CD8-positive, alpha-beta memory T cell (primary cell): ENCODE measurements at regions not wholly inside any gene's neighbourhood (a gene's known extent, or its start where the extent isn't known, plus 50 kb on each side); places are given as distances from the start of the nearest gene placed in this dataset.

Source experiments
- CTCF ChIA-PET: fragments of 350-600 bp; sonication (Branson Sonifier 250); formaldehyde crosslinking; loops from one replicate; lab custom pipeline; 2021; ENCODE audit warnings: antibody characterized with exemption; lab: Charles Lee
- POLR2A ChIA-PET: fragments of 350-600 bp; sonication (Branson Sonifier 250); formaldehyde crosslinking; loops from one replicate; lab custom pipeline; 2021; ENCODE audit warnings: antibody characterized with exemption; lab: Charles Lee
- DNase-seq, 5 donors: peaks; one replicate each; pipeline versions ENCODE4 v3.0.0 to v3.0.0-alpha.2; 2020 to 2022; ENCODE audit warnings: mixed read lengths in 1 of 5
- H3K27ac ChIP-seq: one replicate; pipeline ENCODE4 v1.7.0; 2013; ENCODE audit warnings: low read depth, mild to moderate bottlenecking, low read length, moderate library complexity
- H3K27me3 ChIP-seq: 2 replicates; pipeline ENCODE4 v1.7.0; 2013; ENCODE audit warnings: low read length, mild to moderate bottlenecking; ENCODE audit not compliant: insufficient read depth, poor library complexity, severe bottlenecking
- H3K36me3 ChIP-seq: 2 replicates; pipeline ENCODE4 v1.7.0; 2013; ENCODE audit warnings: mild to moderate bottlenecking, low read length, moderate library complexity; ENCODE audit not compliant: insufficient read depth
- H3K4me1 ChIP-seq: 2 replicates; pipeline ENCODE4 v1.7.0; 2013; ENCODE audit warnings: mild to moderate bottlenecking, low read length, moderate library complexity; ENCODE audit not compliant: insufficient read depth
- H3K4me3 ChIP-seq: 2 replicates; pipeline ENCODE4 v1.7.0; 2013; ENCODE audit warnings: mild to moderate bottlenecking, low read length
- H3K9me3 ChIP-seq: 2 replicates; pipeline ENCODE4 v1.7.0; 2013; ENCODE audit warnings: mild to moderate bottlenecking, low read length
- H3K27ac Mint-ChIP-seq, 8 donors: one replicate each; pipeline ENCODE4 v1.8.0; 2020 to 2021; ENCODE audit warnings: mixed read lengths in 8 of 8, mild to moderate bottlenecking in 6 of 8, inconsistent platforms in 3 of 8, moderate library complexity in 3 of 8
- H3K27me3 Mint-ChIP-seq, 2 donors: one replicate each; pipeline ENCODE4 v1.8.0; 2020 to 2021; ENCODE audit warnings: mixed read lengths in 2 of 2, mild to moderate bottlenecking in 1 of 2, moderate library complexity in 1 of 2
- H3K36me3 Mint-ChIP-seq, 3 donors: one replicate each; pipeline ENCODE4 v1.8.0; 2020 to 2021; ENCODE audit warnings: mixed read lengths in 3 of 3, inconsistent platforms in 1 of 3, mild to moderate bottlenecking in 1 of 3
- H3K4me1 Mint-ChIP-seq, 3 donors: one replicate each; pipeline ENCODE4 v1.8.0; 2020 to 2021; ENCODE audit warnings: mixed read lengths in 3 of 3, inconsistent platforms in 1 of 3, mild to moderate bottlenecking in 1 of 3
- H3K4me3 Mint-ChIP-seq, 7 donors: one replicate each; pipeline ENCODE4 v1.8.0; 2020 to 2021; ENCODE audit warnings: mixed read lengths in 7 of 7, mild to moderate bottlenecking in 6 of 7, moderate library complexity in 4 of 7, inconsistent platforms in 2 of 7
- H3K9me3 Mint-ChIP-seq, 5 donors: one replicate each; pipeline ENCODE4 v1.8.0; 2020 to 2022; ENCODE audit warnings: mixed read lengths in 5 of 5, mild to moderate bottlenecking in 3 of 5, moderate library complexity in 2 of 5, inconsistent platforms in 1 of 5

DNA sequence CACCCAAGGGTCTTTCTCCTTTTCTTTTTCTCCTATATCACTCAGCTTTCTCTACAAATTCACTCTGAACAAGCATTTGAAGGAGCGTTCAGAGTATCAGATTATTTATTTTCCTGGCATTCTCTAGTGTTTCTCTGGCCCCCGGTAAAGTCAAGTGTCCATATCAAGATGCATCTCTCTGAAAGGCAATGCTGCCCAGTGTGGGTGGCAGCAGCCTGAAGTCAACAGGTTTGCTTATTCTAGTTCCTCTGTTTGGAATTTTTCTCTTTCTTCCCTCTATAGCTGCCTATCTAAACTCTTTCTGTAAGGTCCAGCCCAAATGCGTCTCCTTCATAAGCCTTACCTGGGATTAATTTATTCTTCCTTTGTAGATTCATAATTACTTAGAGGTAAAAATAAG is 526.2 kb upstream of the TNP1 start:
- Mint-ChIP-seq H3K36me3 (no peaks in the 10 kb centered on the region), H3K9me3 (peaks cover 0 to 6% (median 0%) of the 10 kb centered on the region in 5 donors), H3K27ac (no peak overlapping the region), H3K4me1 (no peaks in the 10 kb centered on the region), H3K4me3 (no peak overlapping the region), H3K27me3 (peaks cover 0 to 3% of the 10 kb centered on the region in 2 donors)
- no peak for DNase-seq
- Histone ChIP-seq H3K27ac (no peak overlapping the region), H3K4me1 (no peaks in the 10 kb centered on the region), H3K4me3 (no peak overlapping the region), H3K36me3 (no peaks in the 10 kb centered on the region), H3K27me3 (no peaks in the 10 kb centered on the region), H3K9me3 (no peaks in the 10 kb centered on the region)
- CTCF ChIA-PET: no interaction called here
- POLR2A ChIA-PET: no interaction called here

DNA sequence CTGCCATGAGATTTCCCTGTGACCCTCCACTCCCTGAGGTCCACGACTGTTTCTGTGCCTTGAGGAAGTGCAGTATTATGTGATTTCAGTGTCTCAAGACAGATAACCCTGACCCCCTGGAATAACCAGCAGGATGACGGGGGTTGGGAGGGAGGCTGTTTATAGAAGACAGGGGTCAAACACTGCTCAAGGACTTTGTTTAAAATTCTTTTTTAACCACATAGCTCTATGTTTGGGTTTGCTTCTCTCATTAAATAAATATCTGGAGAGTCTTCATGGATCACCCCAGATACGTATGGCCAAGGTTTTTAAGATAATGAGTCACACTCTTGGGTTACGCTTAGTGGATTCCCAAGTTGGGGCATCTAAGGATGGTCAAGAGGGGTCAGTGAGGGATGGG is 523.8 kb upstream of the TNP1 start:
- Histone ChIP-seq H3K4me1 (no peaks in the 10 kb centered on the region), H3K27ac (no peak overlapping the region), H3K27me3 (no peaks in the 10 kb centered on the region), H3K36me3 (no peaks in the 10 kb centered on the region), H3K9me3 (no peaks in the 10 kb centered on the region), H3K4me3 (no peak overlapping the region)
- no peak for DNase-seq
- H3K27ac Mint-ChIP-seq: no peak overlapping the region
- ChIA-PET POLR2A (no interaction called here), CTCF (no interaction called here)
- no peak overlapping the region for H3K4me3 Mint-ChIP-seq
- peaks cover 0 to 3% of the 10 kb centered on the region in 2 donors for H3K27me3 Mint-ChIP-seq
- peaks cover 0 to 3% (median 2%) of the 10 kb centered on the region in 5 donors for H3K9me3 Mint-ChIP-seq
- peaks cover 0 to 2% (median 0%) of the 10 kb centered on the region in 3 donors for H3K36me3 Mint-ChIP-seq
- no peaks in the 10 kb centered on the region for H3K4me1 Mint-ChIP-seq

- no peaks in the 10 kb centered on the region for H3K4me1 Mint-ChIP-seq
- peaks cover 0 to 2% (median 0%) of the 10 kb centered on the region in 3 donors for H3K36me3 Mint-ChIP-seq
- no peaks in the 10 kb centered on the region for H3K4me1 ChIP-seq
- peaks cover 0 to 3% (median 2%) of the 10 kb centered on the region in 5 donors for H3K9me3 Mint-ChIP-seq
- H3K27me3 ChIP-seq: no peaks in the 10 kb centered on the region
- DNase-seq: no peak
- no peak overlapping the region for H3K4me3 Mint-ChIP-seq
- H3K4me3 ChIP-seq: no peak overlapping the region
- H3K9me3 ChIP-seq: no peaks in the 10 kb centered on the region
- ChIA-PET POLR2A (no interaction called here), CTCF (no interaction called here)
- no peaks in the 10 kb centered on the region for H3K36me3 ChIP-seq
- peaks cover 0 to 3% of the 10 kb centered on the region in 2 donors for H3K27me3 Mint-ChIP-seq
- H3K27ac ChIP-seq: no peak overlapping the region
- no peak overlapping the region for H3K27ac Mint-ChIP-seq
These were observed 522.9 kb upstream of the TNP1 start for GRCh38 chr2:217382794-217383193.

DNA sequence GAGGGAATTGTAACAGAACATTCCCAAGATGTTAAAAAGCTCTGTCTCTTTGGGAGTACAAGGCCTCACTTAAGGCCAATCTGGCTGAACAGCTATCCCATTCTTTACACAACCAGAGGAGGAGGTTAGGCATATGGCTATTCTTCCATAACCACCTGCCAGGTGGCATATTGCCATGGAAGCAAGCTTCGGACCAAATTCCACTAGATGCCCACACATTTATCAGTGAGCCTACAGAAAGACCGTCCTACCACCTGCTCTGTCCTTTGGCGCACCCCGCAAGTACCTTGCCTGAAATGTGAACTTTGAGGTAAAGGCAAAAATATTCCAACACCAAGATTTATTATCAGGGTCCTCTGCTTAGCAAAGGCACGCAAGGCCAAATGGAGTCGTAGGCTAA is 519.9 kb upstream of the TNP1 start:
- POLR2A ChIA-PET: no interaction called here
- Histone ChIP-seq H3K27ac (no peak overlapping the region), H3K9me3 (no peaks in the 10 kb centered on the region), H3K36me3 (no peaks in the 10 kb centered on the region), H3K4me1 (no peaks in the 10 kb centered on the region), H3K27me3 (no peaks in the 10 kb centered on the region), H3K4me3 (no peak overlapping the region)
- Mint-ChIP-seq H3K9me3 (peaks cover 0 to 9% (median under 1%) of the 10 kb centered on the region in 5 donors), H3K4me1 (no peaks in the 10 kb centered on the region), H3K36me3 (peaks cover 0 to 2% (median 0%) of the 10 kb centered on the region in 3 donors), H3K4me3 (no peak overlapping the region), H3K27ac (no peak overlapping the region), H3K27me3 (peaks cover 0 to 4% of the 10 kb centered on the region in 2 donors)
- no peak for DNase-seq
- CTCF ChIA-PET: no interaction called here

DNA sequence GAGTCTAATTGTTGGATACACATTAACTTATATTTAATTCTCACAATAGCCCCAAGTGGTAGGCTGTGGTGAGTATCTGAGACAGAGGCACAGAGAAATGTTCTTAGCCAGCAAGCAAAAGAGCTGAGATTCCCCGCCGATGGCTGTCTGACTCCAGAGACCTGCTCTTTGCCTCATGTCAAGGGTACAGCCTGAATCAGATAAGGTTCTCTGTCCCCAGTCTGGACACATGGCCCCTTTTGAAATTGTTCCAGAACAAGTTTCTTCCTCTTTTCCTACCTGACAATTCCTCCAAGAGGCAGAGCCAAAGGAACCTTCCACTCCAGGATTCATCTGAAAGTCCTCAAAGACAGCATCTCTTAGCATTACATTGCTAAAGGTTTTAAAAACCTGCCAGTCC is 512.9 kb upstream of the TNP1 start:
- no peaks in the 10 kb centered on the region for H3K4me1 ChIP-seq
- DNase-seq: no peak
- no peaks in the 10 kb centered on the region for H3K4me1 Mint-ChIP-seq
- H3K9me3 ChIP-seq: no peaks in the 10 kb centered on the region
- H3K4me3 ChIP-seq: no peak overlapping the region
- CTCF ChIA-PET: no interaction called here
- peaks cover 0 to 1% (median 0%) of the 10 kb centered on the region in 3 donors for H3K36me3 Mint-ChIP-seq
- POLR2A ChIA-PET: no interaction called here
- H3K27me3 Mint-ChIP-seq: peaks cover 0 to 7% of the 10 kb centered on the region in 2 donors
- H3K27ac ChIP-seq: no peak overlapping the region
- no peak overlapping the region for H3K4me3 Mint-ChIP-seq
- no peaks in the 10 kb centered on the region for H3K27me3 ChIP-seq
- peaks cover 0 to 5% (median 0%) of the 10 kb centered on the region in 5 donors for H3K9me3 Mint-ChIP-seq
- no peaks in the 10 kb centered on the region for H3K36me3 ChIP-seq
- H3K27ac Mint-ChIP-seq: no peak overlapping the region

GRCh38 chr2:217371781-217372213 is 511.9 kb upstream of the TNP1 start:
- ChIA-PET CTCF (no interaction called here), POLR2A (no interaction called here)
- peaks cover 0 to 3% (median 0%) of the 10 kb centered on the region in 5 donors for H3K9me3 Mint-ChIP-seq
- peak overlapping the region in 1 of 8 donors; percentile 82 for H3K27ac Mint-ChIP-seq
- no peak overlapping the region for H3K4me3 ChIP-seq
- H3K27me3 Mint-ChIP-seq: peaks cover 0 to 5% of the 10 kb centered on the region in 2 donors
- no peaks in the 10 kb centered on the region for H3K27me3 ChIP-seq
- H3K4me1 ChIP-seq: no peaks in the 10 kb centered on the region
- H3K36me3 ChIP-seq: no peaks in the 10 kb centered on the region
- no peaks in the 10 kb centered on the region for H3K9me3 ChIP-seq
- no peak overlapping the region for H3K27ac ChIP-seq
- H3K4me1 Mint-ChIP-seq: no peaks in the 10 kb centered on the region
- peaks cover 0 to 1% (median 0%) of the 10 kb centered on the region in 3 donors for H3K36me3 Mint-ChIP-seq
- DNase-seq: no peak
- no peak overlapping the region for H3K4me3 Mint-ChIP-seq

DNA sequence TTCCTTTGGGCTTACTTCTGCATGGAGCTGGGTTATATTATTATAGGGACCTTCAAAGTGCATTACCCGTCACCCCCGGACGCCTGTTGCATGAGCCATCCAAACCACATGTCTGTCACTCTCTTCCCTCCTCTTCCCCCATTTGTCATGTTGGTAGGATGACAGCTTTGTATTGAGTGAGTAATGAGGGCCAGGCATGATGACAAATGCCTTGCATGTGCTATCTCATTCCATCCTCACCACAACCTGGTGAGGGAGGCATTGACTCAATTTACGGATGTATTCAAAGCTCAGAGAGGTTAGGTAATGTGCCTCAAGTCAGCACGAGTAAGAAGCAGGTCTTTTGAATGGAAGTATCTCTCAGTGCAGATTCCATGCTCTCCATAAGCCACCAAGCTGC is 510.5 kb upstream of the TNP1 start:
- CTCF ChIA-PET: no interaction called here
- Histone ChIP-seq H3K36me3 (no peaks in the 10 kb centered on the region), H3K27ac (no peak overlapping the region), H3K27me3 (no peaks in the 10 kb centered on the region), H3K4me3 (no peak overlapping the region), H3K9me3 (no peaks in the 10 kb centered on the region), H3K4me1 (no peaks in the 10 kb centered on the region)
- POLR2A ChIA-PET: no interaction called here
- Mint-ChIP-seq H3K27ac (no peak overlapping the region), H3K4me3 (no peak overlapping the region), H3K9me3 (no peaks in the 10 kb centered on the region), H3K36me3 (peaks cover 0 to 1% (median 0%) of the 10 kb centered on the region in 3 donors), H3K27me3 (peaks cover 0 to 5% of the 10 kb centered on the region in 2 donors), H3K4me1 (no peaks in the 10 kb centered on the region)
- no peak for DNase-seq

GRCh38 chr2:217367464-217367863 is 507.6 kb upstream of the TNP1 start:
- Histone ChIP-seq H3K27me3 (no peaks in the 10 kb centered on the region), H3K27ac (no peak overlapping the region), H3K4me1 (no peaks in the 10 kb centered on the region), H3K9me3 (no peaks in the 10 kb centered on the region), H3K36me3 (no peaks in the 10 kb centered on the region), H3K4me3 (no peak overlapping the region)
- Mint-ChIP-seq H3K36me3 (no peaks in the 10 kb centered on the region), H3K27ac (no peak overlapping the region), H3K4me1 (no peaks in the 10 kb centered on the region), H3K4me3 (no peak overlapping the region), H3K9me3 (peaks cover 0 to 2% (median 0%) of the 10 kb centered on the region in 5 donors), H3K27me3 (peaks cover 0 to 5% of the 10 kb centered on the region in 2 donors)
- POLR2A ChIA-PET: no interaction called here
- CTCF ChIA-PET: no interaction called here
- no peak for DNase-seq
